Naive B cell (primary cell): ENCODE measurements at regions not wholly inside any gene's neighbourhood (a gene's known extent, or its start where the extent isn't known, plus 50 kb on each side); places are given as distances from the start of the nearest gene placed in this dataset.
"Not testable (repeated sequence)": the region's sequence is repeated elsewhere in the genome, so short reads cannot be mapped to it uniquely, and the experiment has no call there.

Experiments used
- ATAC-seq, 2 donors: fragments of 150-1000 bp; cut with Tn5 transposase; 2 replicates each; pipeline ENCODE4 v1.10.0; 2021; ENCODE audit warnings: low read depth in 2 of 2, mild to moderate bottlenecking in 2 of 2, moderate library complexity in 2 of 2
- DNase-seq: peaks from one replicate; pipeline ENCODE4 v3.0.0; 2022
- H3K27ac Mint-ChIP-seq, 6 donors: one replicate each; pipeline ENCODE4 v1.8.0; 2020 to 2022; ENCODE audit warnings: mild to moderate bottlenecking in 6 of 6, mixed read lengths in 6 of 6, moderate library complexity in 5 of 6, inconsistent platforms in 2 of 6
- H3K27me3 Mint-ChIP-seq, 3 donors: one replicate each; pipeline ENCODE4 v1.8.0; 2021 to 2022; ENCODE audit warnings: mixed read lengths in 3 of 3, mild to moderate bottlenecking in 1 of 3
- H3K36me3 Mint-ChIP-seq, 2 donors: one replicate each; pipeline ENCODE4 v1.8.0; 2020 to 2022; ENCODE audit warnings: mixed read lengths in 2 of 2, inconsistent platforms in 1 of 2, mild to moderate bottlenecking in 1 of 2
- H3K4me1 Mint-ChIP-seq, 3 donors: one replicate each; pipeline ENCODE4 v1.8.0; 2020 to 2022; ENCODE audit warnings: mixed read lengths in 3 of 3, inconsistent platforms in 1 of 3, mild to moderate bottlenecking in 1 of 3, moderate library complexity in 1 of 3
- H3K4me3 Mint-ChIP-seq, 8 donors: one replicate each; pipeline ENCODE4 v1.8.0; 2020 to 2022; ENCODE audit warnings: mild to moderate bottlenecking in 8 of 8, mixed read lengths in 8 of 8, moderate library complexity in 8 of 8, inconsistent platforms in 2 of 8
- H3K9me3 Mint-ChIP-seq, 7 donors: one replicate each; pipeline ENCODE4 v1.8.0; 2020 to 2022; ENCODE audit warnings: mixed read lengths in 7 of 7, mild to moderate bottlenecking in 5 of 7, inconsistent platforms in 2 of 7, moderate library complexity in 1 of 7

GRCh38 chr4:180350901-180351300 is 1892.3 kb upstream of the TENM3 start:
- no peaks in the 10 kb centered on the region for H3K27me3 Mint-ChIP-seq
- peaks cover 0 to 2% (median 0%) of the 10 kb centered on the region in 7 donors for H3K9me3 Mint-ChIP-seq
- no peak overlapping the region for H3K4me3 Mint-ChIP-seq
- H3K27ac Mint-ChIP-seq: no peak overlapping the region
- no peaks in the 10 kb centered on the region for H3K4me1 Mint-ChIP-seq
- no peaks in the 10 kb centered on the region for H3K36me3 Mint-ChIP-seq
- ATAC-seq: no peak
- no peak for DNase-seq

- H3K9me3 Mint-ChIP-seq: peaks cover 0 to 7% (median 0%) of the 10 kb centered on the region in 7 donors
- peaks cover 0 to 11% (median 7%) of the 10 kb centered on the region in 3 donors for H3K4me1 Mint-ChIP-seq
- DNase-seq: no peak
- no peaks in the 10 kb centered on the region for H3K27me3 Mint-ChIP-seq
- no peak for ATAC-seq
- no peaks in the 10 kb centered on the region for H3K36me3 Mint-ChIP-seq
- no peak overlapping the region for H3K4me3 Mint-ChIP-seq
- H3K27ac Mint-ChIP-seq: no peak overlapping the region
Measured at GRCh38 chr4:180356766-180357165, 1886.4 kb upstream of the TENM3 start.

- Mint-ChIP-seq H3K4me1 (peaks cover 0 to 11% (median 7%) of the 10 kb centered on the region in 3 donors), H3K4me3 (peak overlapping the region in 1 of 8 donors; percentile 20), H3K27ac (peak overlapping the region; percentile 45 to 98 (median 70))
- ATAC-seq, H3K27me3 Mint-ChIP-seq, H3K36me3 Mint-ChIP-seq, H3K9me3 Mint-ChIP-seq: not testable (repeated sequence)
- DNase-seq: peak; percentile 29
Measured at GRCh38 chr4:180360113-180360512, 1883.1 kb upstream of the TENM3 start.

GRCh38 chr4:180363815-180364214 is 1879.4 kb upstream of the TENM3 start:
- no peak for DNase-seq
- H3K36me3 Mint-ChIP-seq: no peaks in the 10 kb centered on the region
- peaks cover 0 to 6% (median 0%) of the 10 kb centered on the region in 7 donors for H3K9me3 Mint-ChIP-seq
- H3K27me3 Mint-ChIP-seq: no peaks in the 10 kb centered on the region
- H3K27ac Mint-ChIP-seq: no peak overlapping the region
- peak overlapping the region in 1 of 8 donors; percentile 9 for H3K4me3 Mint-ChIP-seq
- peaks cover 0 to 11% (median 7%) of the 10 kb centered on the region in 3 donors for H3K4me1 Mint-ChIP-seq
- ATAC-seq: no peak

GRCh38 chr4:180372691-180373090 is 1870.5 kb upstream of the TENM3 start:
- no peak overlapping the region for H3K27ac Mint-ChIP-seq
- H3K36me3 Mint-ChIP-seq: no peaks in the 10 kb centered on the region
- H3K27me3 Mint-ChIP-seq: no peaks in the 10 kb centered on the region
- no peak for DNase-seq
- no peaks in the 10 kb centered on the region for H3K4me1 Mint-ChIP-seq
- H3K9me3 Mint-ChIP-seq: peaks cover 0 to 1% (median 0%) of the 10 kb centered on the region in 7 donors
- no peak overlapping the region for H3K4me3 Mint-ChIP-seq
- no peak for ATAC-seq

GRCh38 chr4:180377741-180378140 is 1865.5 kb upstream of the TENM3 start:
- H3K36me3 Mint-ChIP-seq: no peaks in the 10 kb centered on the region
- H3K9me3 Mint-ChIP-seq: no peaks in the 10 kb centered on the region
- H3K27me3 Mint-ChIP-seq: no peaks in the 10 kb centered on the region
- H3K4me3 Mint-ChIP-seq: no peak overlapping the region
- H3K4me1 Mint-ChIP-seq: no peaks in the 10 kb centered on the region
- DNase-seq (no peak), ATAC-seq (no peak)
- no peak overlapping the region for H3K27ac Mint-ChIP-seq

GRCh38 chr4:180380733-180381132 is 1862.5 kb upstream of the TENM3 start:
- no peak overlapping the region for H3K4me3 Mint-ChIP-seq
- no peaks in the 10 kb centered on the region for H3K36me3 Mint-ChIP-seq
- H3K9me3 Mint-ChIP-seq: peaks cover 0 to 4% (median 0%) of the 10 kb centered on the region in 7 donors
- ATAC-seq (no peak), DNase-seq (no peak)
- no peaks in the 10 kb centered on the region for H3K4me1 Mint-ChIP-seq
- no peaks in the 10 kb centered on the region for H3K27me3 Mint-ChIP-seq
- H3K27ac Mint-ChIP-seq: no peak overlapping the region

- DNase-seq: no peak
- H3K4me1 Mint-ChIP-seq: peaks cover 0 to 5% (median 0%) of the 10 kb centered on the region in 3 donors
- H3K27me3 Mint-ChIP-seq: no peaks in the 10 kb centered on the region
- H3K9me3 Mint-ChIP-seq: no peaks in the 10 kb centered on the region
- H3K4me3 Mint-ChIP-seq: no peak overlapping the region
- no peak for ATAC-seq
- no peak overlapping the region for H3K27ac Mint-ChIP-seq
- H3K36me3 Mint-ChIP-seq: no peaks in the 10 kb centered on the region
Measured at GRCh38 chr4:180391613-180392012, 1851.6 kb upstream of the TENM3 start.

GRCh38 chr4:180394312-180394711 is 1848.9 kb upstream of the TENM3 start:
- Mint-ChIP-seq H3K27ac (no peak overlapping the region), H3K4me3 (no peak overlapping the region), H3K9me3 (no peaks in the 10 kb centered on the region), H3K36me3 (no peaks in the 10 kb centered on the region), H3K27me3 (no peaks in the 10 kb centered on the region), H3K4me1 (peaks cover 0 to 5% (median 0%) of the 10 kb centered on the region in 3 donors)
- no peak for DNase-seq
- ATAC-seq: no peak

- Mint-ChIP-seq H3K27ac (no peak overlapping the region), H3K4me1 (peaks cover 0 to 5% (median 0%) of the 10 kb centered on the region in 3 donors), H3K36me3 (no peaks in the 10 kb centered on the region), H3K4me3 (no peak overlapping the region), H3K27me3 (no peaks in the 10 kb centered on the region), H3K9me3 (no peaks in the 10 kb centered on the region)
- no peak for DNase-seq
- no peak for ATAC-seq
Measured at GRCh38 chr4:180394730-180395129, 1848.5 kb upstream of the TENM3 start.

GRCh38 chr4:180398564-180398963 is 1844.6 kb upstream of the TENM3 start:
- ATAC-seq: no peak
- Mint-ChIP-seq H3K4me1 (peaks cover 0 to 5% (median 0%) of the 10 kb centered on the region in 3 donors), H3K36me3 (no peaks in the 10 kb centered on the region), H3K27ac (no peak overlapping the region), H3K27me3 (no peaks in the 10 kb centered on the region), H3K4me3 (no peak overlapping the region), H3K9me3 (peaks cover 0 to 7% (median 0%) of the 10 kb centered on the region in 7 donors)
- DNase-seq: no peak

GRCh38 chr4:180407275-180407885 is 1835.8 kb upstream of the TENM3 start:
- Mint-ChIP-seq H3K4me1 (no peaks in the 10 kb centered on the region), H3K4me3 (no peak overlapping the region)

GRCh38 chr4:180418819-180419531 is 1824.2 kb upstream of the TENM3 start:
- H3K27me3 Mint-ChIP-seq: peaks cover 0 to 7% (median 0%) of the 10 kb centered on the region in 3 donors
- DNase-seq (no peak), ATAC-seq (no peak)
- H3K27ac Mint-ChIP-seq: no peak overlapping the region
- no peaks in the 10 kb centered on the region for H3K9me3 Mint-ChIP-seq
- H3K4me3 Mint-ChIP-seq: peak overlapping the region in 1 of 8 donors; percentile 13
- peaks cover 0 to 26% (median 8%) of the 10 kb centered on the region in 3 donors for H3K4me1 Mint-ChIP-seq
- H3K36me3 Mint-ChIP-seq: no peaks in the 10 kb centered on the region

More at GRCh38 chr4:180407275-180407885, 1835.8 kb upstream of the TENM3 start:
- H3K27me3 Mint-ChIP-seq: no peaks in the 10 kb centered on the region
- no peak overlapping the region for H3K27ac Mint-ChIP-seq
- H3K36me3 Mint-ChIP-seq: no peaks in the 10 kb centered on the region
- DNase-seq: no peak
- no peak for ATAC-seq
- no peaks in the 10 kb centered on the region for H3K9me3 Mint-ChIP-seq
